ENCODE measurements at regions not wholly inside any gene's neighbourhood (a gene's known extent, or its start where the extent isn't known, plus 50 kb on each side); places are given as distances from the start of the nearest gene placed in this dataset.

- TF ChIP-seq CTCF (IDR thresholded peaks at IDR 0.05) = no peak
- TF ChIP-seq POLR2A (IDR thresholded peaks at IDR 0.05) = no peak
Measured at GRCh38 chr4:123081971-123082370, 159.6 kb upstream of the NUDT6 start.

Measured in vagina (tissue), 2 donors.